Nucleus accumbens (tissue), 56 donors: ENCODE measurements at regions not wholly inside any gene's neighbourhood (a gene's known extent, or its start where the extent isn't known, plus 50 kb on each side); places are given as distances from the start of the nearest gene placed in this dataset.

Experiments used
- DNase-seq, 56 donors: peaks; one replicate each; lab custom pipeline; 2025; lab: John Stamatoyannopoulos, UW

DNA sequence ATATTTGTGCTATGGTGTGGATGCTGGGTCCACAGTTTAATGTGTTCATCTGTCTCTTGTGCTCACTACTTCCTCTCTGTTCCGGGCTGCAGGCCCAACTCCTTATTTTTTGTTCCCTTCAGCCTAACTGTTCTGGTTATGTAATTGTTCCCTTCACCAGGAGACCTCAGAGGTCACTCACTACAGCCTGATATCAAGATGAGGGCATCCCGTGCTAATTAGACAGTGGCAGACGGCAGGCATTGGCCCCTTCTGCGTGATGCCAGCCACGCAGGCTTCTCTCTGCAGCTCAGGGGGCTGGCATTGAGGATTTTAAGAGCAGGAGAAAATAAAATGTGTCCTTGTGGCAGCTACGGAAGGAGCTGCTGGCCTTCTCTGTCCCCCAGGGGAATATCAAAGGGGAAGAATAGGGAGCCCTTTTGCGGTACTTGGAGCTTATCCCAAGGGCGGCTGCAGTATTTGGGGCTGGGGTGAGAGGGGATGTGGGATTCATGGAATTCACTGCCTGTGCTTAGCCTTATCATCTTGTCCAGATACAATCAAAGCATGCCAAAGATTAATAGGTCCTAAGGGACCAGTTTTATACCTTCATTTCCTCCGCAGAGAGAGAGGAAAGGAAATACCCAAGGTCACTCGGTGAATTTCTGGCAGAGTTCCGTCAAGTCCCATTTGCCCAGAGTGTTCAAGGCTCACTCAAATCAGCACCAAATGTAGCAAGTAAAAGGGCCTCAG, 53.3 kb upstream of the TRIB2 start:
- DNase-seq = no peak

DNA sequence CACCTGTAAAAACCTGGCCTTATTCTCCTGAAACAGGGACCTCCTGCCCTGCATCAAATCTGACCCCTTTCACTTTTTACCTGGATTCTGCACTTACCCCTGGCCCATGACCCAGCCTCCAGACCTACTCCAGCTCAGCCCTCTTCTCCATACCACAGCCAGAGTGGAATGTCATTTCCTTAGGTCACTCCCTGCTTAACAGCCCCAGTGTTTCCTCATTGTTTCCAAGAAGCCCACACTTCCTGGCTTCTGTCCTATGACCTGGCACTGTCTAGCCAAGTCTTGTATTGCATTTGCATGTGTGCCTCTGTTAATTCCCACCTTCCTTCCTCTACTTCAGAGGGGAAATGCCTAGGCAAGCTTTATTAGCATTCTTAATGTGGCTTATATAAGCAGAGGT, 51.4 kb upstream of the TRIB2 start:
- no peak for DNase-seq

DNA sequence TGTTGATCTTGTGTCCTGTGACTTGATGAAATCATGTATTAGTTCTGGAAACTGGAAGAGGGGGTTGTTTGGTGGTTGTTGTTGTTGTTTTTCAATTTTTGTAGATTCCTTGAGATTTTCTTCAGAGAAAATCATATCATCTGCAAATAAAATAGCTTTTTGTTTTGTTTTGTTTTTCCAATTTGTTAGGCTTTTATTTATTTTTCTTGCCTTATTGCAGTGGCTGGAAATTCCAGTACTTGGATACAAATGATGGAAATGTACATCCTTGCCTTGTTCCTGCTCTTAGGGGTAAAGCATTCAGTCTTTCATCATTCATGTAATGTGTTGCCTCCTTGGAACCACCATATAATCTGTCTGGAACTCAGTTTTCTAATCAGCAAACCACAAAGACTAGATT, 50.3 kb upstream of the TRIB2 start:
- no peak for DNase-seq
